NCI-H2029 treated with DMSO at 0.1 percent for 48 hours (cell line): ENCODE measurements at regions not wholly inside any gene's neighbourhood (a gene's known extent, or its start where the extent isn't known, plus 50 kb on each side); places are given as distances from the start of the nearest gene placed in this dataset.

Experiments used
- DNase-seq: peaks from one replicate; lab custom pipeline; 2025; lab: John Stamatoyannopoulos, UW

DNA sequence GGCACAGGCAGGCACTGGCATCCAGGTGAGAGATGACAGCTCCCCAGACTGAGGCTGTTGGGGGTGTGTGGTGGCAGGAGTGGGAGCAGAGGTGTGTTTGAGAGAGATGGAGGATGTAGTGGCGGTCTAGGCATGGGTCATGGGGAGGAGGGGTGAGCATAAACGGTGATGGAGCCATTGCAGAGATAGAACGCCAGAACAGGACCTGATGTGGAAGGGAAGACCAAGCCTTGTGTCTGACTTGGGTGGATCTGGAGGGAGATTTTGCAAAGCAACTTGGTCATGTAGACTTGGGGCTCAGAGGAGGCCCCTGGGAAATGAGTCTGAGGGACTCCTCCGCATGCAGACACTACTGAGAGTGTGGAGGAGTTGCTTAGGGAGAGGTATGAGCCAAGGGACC is 50.0 kb upstream of the CLDN5 start:
- no peak for DNase-seq

DNA sequence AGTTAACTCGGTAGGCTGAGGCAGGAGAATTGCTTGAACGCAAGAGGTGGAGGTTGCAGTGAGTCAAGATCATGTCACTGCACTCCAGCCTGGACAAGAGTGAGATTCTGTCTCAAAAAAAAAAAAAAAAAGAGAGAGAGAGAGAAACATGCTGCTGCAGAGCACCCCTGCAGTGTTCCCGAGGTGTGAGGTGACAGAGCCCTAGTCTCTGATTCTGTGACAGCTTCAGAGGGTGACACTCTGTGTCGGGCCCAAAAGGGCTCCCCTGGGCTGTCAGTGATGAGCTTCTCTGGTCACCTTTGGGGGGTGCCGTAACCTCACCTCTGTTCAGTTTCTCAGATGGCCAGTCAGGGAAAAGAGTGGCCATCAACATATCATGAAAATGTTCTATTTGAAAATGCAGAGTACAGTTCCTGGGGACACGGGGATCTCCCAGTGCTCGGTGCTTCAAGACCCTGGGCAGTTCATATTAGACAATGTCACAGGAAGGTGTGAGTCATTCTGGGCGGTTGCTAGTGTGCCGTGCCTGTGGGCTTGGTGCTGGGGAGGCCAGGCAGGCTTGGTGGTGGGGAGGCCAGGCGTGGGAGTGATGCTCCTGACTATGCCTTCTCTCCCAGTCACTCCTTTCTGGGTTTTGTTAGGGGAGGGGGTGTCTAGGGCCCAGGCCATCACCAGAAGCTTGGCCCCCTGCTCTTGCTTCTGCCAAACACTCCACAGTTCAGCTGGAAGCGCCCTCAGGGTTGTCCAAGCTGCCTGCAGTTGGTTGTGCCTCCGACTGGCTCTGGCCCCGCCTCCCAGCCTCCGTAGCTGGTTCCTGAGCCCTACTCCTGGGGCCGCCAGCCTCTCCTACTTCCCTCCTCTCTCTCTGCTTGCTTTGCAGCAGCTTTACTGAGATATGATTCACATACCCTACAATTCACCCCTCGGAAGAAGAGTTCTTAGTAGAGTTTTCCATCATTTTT is 52.5 kb upstream of the CLDN5 start:
- DNase-seq = no peak

DNA sequence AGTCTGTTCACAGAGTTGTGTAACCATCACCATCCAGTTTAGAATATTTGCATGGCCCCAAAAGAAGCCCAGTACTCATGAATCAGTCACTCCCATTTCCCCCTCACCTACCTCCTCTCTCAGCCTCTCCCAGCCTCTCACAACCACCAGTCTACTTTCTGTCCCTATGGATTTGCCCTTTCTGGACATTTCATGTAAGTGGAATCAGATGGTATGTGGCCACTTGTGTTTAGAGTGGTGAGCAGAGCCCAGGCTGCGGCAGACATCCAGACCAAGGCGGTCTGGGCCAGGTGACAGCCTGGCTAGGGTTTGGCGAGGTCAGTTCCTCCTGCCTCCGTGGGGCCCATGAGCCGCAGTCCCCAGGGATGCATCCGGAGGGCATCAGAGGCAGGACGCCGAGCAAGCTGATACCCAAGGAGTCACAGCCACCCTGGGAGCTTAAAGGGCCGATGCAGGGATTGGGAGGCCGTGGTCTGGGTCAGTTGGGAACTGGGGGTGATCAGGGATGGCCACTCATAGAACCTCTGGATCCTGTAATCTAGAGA is 53.3 kb upstream of the CLDN5 start:
- DNase-seq = no peak

DNA sequence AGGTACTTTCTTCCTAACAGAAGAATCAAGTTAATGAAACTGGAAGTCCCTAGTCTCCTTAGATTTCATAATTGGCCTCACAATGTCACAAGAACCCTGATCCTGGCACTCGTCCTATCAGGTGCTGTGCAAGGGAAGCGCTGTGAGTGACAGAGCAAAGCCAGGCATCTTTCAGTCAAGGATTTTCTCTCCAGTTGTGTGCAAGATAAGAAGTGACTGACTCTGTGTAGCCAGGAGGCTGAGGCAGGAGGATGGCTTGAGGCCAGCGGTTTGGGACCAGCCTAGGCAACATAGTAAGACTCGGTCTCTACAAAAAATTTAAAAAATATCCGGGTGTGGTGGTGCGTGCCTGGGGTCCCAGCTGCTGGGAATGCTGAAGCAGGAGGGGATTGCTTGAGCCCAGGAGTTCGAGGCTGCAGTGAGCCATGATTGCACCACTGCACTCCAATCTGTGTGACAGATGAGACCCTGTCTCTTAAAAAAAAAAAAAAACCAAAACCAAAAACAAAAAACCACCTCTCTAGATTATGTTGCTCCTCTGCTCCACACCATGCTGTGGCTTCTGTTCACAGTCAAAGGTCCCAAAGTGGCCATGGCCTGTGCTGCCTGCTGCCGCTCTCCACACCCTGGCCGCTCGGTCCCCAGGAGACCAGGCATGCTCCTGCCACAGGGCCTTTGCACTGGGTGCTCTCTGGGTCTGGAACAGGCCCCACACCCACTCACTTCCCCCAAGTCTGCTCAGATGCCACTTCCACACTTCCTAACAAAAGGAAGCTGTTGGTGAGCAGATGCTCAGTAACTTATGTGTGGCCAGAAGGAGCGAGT is 54.2 kb upstream of the CLDN5 start:
- no peak for DNase-seq

DNA sequence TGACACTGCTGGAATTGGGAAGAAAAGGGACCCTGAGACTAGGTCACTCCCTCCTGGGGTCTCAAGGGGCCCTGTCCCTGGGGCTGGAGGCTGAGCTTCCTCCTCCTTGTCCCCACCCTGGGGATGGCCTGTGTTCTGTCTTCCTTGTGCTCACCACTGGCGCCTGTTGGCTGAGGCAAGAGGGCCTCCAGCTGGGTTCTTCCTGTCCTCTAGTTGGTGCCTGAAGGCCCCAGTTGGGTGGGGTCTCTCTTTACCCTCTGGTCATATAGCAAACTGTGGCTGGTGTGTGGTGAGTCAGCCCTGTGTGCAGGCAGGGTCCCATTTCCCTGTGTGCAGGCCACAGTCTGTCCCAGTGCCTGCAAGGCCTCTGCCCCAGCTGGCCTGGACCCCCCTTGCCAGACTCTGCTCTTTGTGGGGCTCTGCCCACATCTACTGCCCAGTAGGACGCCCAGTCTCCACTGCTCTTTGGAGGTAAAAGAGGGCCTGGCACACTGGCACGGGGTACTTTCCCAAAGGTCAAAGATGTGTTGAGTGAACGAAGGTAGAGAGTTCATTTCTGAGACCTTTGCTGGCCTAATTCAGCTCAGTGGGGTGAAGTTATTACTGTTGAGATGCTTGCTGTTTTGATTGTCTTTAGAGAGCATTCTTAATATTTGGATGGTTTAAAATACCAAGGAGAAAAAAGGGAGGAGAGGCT is 55.1 kb upstream of the CLDN5 start:
- DNase-seq = no peak

DNA sequence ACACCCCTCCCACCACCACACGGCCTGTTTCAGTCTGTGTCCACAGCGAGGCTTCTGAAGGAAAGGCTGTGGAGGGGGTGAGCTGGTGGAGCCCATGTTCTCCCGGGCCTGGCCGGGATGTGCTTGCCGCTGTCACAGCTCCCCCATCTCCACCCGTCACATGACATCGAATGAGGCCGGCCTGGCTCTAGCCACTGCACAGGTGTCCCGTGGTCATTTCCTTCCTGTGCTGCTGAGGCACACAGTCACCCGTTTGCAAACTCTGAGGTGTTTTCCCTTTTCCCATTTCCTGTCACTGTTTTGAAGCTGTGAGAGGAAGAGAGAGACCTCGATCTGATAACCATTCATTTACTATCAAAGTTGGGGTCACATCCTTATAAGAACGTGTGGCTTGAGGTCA is 55.7 kb upstream of the CLDN5 start:
- DNase-seq = no peak

DNA sequence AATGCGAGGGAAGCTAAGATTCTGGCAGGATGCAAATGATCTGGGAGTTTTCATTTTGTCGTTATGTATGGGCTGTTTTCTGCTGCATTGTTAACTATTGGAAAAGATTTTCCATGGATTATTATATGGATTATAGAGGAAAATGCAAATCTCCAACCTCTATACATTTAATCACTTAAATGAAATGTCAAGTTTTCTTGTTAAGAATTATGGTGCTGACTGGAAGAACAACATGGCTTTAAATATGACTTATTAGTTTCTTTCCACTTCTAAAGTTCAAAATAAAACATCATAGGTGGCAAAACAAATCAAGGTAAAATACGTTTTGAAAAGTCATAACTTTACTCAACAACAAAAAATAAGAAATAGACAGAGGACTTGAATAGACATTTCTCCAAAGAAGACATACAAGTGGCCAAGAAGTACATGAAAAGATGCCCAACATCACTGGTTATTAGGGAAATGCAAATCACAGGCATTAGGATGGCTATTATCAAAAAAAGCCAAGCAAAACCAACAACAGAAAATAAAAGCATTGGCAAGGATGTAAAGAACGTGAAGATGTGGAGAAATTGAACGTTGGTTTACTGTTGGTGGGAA is 56.2 kb upstream of the CLDN5 start:
- DNase-seq = no peak

DNA sequence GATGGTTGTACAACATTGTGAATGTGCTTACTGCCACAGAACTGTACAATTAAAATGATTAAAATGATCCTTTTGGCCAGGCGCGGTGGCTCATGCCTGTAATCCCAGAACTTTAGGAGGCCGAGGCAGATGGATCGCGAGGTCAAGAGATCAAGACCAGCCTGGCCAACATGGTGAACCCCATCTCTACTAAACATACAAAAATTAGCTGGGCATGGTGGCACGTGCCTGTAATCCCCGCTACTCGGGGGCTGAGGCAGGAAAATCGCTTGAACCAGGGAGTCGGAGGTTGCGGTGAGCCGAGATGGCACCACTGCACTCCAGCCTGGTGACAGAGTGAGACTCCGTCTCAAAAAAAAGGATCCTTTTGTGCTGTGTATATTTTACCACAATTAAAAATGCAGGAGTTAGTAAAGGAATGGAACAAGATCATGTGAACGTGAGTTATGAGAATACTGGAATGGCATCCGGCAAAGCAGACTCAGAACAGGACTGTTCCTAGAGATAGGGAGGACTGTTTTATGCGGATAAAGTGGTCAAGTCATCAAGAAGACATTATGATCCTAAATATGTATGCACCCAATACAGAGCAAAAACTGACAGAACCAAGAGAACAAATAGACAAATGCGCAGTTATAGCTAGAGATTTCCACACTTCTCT is 58.0 kb upstream of the CLDN5 start:
- no peak for DNase-seq

DNA sequence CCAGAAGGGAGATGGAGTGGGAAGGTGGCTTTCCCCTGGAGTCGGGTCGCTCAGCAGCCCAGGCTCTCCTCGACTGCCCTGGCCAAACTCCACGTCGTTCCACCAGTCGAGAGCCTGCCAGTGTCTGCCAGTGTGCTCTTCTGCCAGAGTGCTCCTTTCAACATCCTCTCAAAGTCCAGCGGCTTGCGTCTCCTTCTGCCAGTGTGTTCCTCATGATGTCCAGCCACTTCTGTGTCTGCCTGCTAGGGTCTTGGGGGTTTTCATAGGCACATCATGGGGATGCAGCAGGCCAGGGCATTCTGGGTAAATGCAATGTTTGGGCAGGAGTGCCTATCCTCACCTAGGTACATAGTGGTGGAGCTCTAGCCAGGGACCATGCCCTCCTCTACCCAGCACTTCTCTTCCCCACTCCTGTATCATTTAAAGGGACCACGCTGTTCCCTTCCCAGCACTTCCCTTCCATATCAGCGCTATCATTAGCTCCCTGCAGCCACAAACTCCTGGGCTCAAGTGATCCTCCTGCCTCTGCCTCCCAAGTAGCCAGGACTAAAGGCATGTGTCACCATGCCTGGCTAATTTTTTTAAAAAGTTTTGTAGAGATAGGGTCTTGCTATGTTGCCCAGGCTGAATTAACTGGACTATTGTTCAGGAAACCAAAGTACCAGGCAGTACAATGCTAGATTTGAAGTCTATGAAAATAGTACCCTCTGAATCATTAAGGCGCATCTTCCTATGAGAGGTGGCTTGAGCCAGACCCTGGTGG is 62.9 kb upstream of the CLDN5 start:
- DNase-seq = no peak

DNA sequence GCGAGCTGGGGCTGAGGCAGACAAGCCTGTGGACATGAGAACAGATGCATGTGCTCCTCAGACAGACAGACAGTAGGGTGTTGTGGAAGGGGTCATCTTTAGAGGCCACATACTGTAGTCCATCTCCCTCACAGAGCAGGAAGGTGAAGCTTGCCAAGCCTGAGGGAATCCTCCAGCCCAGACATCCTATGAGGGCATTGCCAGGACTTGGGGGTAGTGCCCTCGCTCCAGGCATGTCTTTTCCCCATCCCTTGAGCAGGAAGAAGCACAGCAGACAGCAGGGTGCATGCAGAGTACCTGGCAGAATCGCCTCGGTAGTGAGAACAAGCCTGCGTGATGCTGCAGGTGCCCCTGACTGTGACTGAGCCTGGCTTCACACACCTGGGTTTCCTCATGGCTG is 66.5 kb upstream of the CLDN5 start:
- no peak for DNase-seq

DNA sequence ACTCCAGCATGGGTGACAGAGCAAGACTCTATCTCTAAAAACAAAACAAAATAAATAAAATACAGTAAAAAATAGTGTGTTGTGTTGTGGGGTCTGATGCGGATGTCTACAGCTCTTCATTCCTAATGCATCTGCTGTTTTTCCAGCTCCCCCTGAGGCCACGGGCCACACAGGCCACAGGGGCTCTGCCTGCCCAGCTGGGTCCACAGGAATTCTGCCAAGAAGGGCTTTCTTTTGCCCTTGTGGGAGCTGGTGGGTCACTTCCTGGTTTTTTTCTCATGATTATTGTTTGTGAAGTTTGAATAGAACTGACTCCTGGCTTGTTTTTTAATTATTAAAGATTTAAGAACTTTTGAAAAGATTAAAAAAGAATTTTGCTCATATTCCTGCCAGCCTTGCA is 67.4 kb upstream of the CLDN5 start:
- DNase-seq = no peak

DNA sequence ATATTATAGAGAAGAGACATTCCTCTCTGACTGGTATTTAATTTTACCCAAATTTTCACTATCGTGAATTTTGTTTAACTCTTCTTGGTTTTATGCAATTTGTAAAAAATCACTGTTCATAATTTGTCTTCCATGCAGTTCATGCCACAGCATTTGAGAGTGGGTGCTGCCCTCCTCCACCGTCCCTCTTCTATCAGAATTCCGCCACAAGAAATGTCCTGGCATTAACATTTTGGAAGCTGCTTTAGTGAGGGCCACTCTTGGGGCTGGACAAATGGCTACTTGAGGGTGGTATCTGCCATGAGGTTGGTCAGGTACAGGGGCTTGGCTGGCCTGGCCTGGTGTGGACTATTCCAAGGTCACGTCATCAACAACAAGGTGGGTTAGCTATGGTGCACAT is 68.3 kb upstream of the CLDN5 start:
- DNase-seq = no peak

DNA sequence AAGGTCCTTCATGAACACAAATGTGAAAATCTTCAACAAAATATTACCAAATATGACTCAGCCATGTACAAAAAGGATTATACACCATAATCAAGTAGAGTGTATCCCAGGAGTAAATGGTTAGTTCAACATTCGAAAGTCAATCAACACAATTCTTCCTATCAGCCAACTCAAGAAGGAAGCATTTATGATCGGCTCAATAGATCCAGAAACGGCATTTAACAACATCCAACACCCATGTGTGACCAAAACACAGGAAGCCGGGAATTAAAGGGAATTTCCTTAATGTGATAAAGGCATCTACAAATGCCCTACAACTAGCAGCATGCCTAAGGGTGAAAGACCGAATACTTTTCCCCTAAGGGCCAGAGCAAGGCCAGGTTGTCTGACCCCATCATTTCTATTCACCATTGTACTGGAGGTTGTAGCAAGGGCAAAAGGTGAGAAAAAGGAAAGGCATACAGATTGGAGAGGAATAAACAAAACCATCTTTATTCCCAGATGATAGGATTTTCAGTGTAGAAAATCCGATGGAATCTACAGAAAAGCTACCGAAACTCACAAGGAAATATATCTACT is 69.9 kb upstream of the CLDN5 start:
- DNase-seq = no peak

DNA sequence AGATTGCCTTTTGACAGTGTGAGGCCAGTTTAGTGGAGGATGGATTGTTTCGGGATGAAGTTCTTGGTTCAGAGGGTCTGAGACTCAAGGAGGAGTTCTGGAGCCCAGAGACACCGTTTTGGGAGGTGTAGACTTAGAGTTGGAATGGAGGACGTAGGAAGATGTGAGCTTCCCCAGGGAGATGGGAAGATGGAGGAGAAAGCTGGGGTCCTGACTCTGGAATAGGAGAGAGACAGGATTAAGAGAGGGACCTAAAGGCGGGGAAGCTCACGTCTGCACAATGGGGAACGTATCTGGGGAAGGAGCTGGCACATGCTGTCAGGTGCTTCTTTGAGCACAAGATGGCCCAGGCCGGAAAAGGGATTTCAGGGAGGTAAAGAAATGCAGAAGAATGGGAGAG is 71.3 kb upstream of the CLDN5 start:
- DNase-seq = no peak

DNA sequence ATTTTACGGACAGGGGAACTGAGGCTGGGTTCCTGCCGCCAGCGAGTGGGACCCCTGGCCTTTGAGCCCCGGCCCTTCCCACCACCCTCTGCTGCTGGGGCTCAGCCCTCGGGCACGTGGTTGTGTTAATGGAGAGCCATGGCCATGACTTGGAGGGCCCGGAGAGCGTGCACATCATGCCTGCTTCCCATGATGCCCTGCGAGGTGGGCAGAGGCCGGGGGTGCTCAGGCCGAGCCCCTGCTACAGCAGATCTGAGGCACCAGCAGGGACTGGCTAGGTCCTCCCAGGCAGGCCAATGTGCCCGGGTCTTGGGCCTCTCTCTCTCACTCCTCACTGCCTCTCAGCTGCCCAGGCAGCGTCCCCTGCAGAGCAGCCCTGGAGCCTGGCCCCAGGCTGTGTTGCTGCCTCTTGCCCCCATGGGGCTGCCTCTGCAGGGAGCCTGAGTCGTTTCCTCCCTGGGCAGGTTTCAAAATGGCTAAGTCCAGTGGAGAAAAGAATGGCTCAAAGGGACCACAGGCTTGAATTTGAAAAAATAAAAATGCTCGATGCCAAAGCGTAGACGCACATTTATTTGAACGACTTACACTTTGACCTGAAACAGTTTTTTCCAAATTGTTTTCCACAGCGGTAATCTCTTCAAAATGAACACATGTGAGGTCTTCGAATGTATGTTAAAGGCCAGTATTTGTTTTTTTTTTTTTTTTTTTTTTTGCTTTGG is 72.6 kb upstream of the CLDN5 start:
- DNase-seq = no peak

DNA sequence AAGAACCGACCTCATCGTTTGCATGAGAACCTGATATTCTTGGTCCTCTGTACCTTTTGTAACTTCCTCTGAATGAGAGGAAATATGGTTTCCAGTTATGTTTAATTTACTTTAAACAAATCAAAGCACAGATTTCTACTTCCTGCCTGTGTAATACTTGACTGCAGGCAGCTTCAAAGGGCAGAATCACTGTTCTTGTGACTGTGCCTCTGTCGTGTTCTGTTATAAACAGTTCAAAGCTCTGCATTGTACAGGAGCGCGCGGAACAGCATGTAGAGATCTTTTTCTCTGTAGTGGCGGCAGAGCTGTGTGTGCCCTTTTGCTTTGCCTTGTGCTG is 73.2 kb upstream of the CLDN5 start:
- no peak for DNase-seq

DNA sequence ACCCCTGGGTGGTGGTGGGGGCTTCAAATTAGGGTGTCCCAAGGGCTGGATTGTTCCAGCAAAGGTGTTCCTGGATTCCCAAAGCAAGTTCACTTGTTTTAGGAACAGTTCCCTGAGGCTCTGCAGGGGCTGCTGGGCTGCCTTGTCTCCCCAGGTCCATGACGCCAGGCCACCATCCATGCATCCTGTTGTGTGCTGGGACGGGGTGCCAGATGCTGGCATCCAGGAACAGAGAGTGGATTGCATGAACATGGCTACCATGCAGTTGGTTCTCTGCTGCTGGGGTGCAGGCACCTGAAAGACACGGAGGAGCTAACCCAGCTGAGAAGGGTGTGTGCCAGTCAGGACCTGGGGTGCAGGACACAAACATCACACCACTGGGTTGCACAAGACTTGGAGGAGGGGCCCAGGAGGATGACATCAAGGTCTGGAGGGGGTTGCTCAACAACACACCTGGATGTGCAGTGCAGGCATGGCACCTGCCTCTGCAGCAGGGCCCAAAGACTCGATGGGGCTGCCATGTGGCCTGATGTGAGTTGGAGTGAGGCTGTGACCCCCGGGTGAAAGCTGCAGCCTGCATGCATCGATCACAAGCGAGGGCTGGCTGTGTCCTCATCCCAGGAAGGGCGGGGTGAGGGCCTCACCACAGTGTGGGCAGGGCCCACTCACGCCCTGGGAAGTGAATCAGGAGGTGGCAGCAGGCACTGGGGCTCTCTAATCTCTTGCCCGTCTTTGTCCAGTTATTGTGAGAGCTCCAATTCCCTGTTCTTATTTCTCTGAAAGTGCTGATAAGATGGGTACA is 74.0 kb upstream of the CLDN5 start:
- DNase-seq = no peak

DNA sequence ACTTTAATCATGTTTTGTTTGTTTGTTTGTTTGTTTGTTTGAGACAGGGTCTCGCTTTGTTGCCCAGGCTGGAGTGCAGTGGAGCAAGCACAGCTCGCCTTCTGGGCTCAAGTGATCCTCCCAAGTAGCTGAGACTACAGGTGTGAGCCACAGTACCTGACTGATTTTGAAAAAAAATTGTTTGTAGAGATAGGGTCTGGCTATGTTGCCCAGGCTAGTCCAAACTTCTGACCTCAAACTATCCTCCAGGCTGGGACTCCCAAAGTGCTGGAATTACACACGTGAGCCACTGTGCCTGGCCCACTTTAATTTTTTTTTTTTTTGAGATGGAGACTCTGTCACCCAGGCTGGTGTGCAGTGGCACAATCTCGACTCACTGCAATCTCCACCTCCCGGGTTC is 74.8 kb upstream of the CLDN5 start:
- DNase-seq = no peak
